ENCODE measurements at regions not wholly inside any gene's neighbourhood (a gene's known extent, or its start where the extent isn't known, plus 50 kb on each side); places are given as distances from the start of the nearest gene placed in this dataset.
"Not testable (repeated sequence)": the region's sequence is repeated elsewhere in the genome, so short reads cannot be mapped to it uniquely, and the experiment has no call there.

- H3K79me2 ChIP-seq (ENCODE audit: control insufficient read depth, insufficient read depth, low read length); H3K4me3 ChIP-seq (ENCODE audit: control extremely low read depth in 1 of 5, extremely low read depth in 1 of 5, insufficient read depth in 1 of 5, low read depth in 2 of 5, low read length in 4 of 5); H3K4me1 ChIP-seq (ENCODE audit: control insufficient read depth in 2 of 2, insufficient read depth in 2 of 2, low read length in 2 of 2); POLR2A ChIA-PET; intact Hi-C loops (cut with micrococcal nuclease); H3K36me3 ChIP-seq (replicated peaks in 1 of 2; ENCODE audit: control extremely low read depth in 1 of 2, control insufficient read depth in 1 of 2, extremely low read depth in 1 of 2, insufficient read depth in 2 of 2, low read length in 1 of 2); H3K9ac ChIP-seq (ENCODE audit: low read length); H3K9me3 Mint-ChIP-seq (ENCODE audit: insufficient read depth); DNase-seq; H3K4me3 Mint-ChIP-seq; CTCF ChIA-PET; H2AFZ ChIP-seq (ENCODE audit: insufficient read depth, low read depth, low read length, poor library complexity, severe bottlenecking); H3K27me3 ChIP-seq (replicated peaks in 1 of 4; ENCODE audit: control extremely low read depth in 1 of 4, control insufficient read depth in 3 of 4, insufficient read depth in 4 of 4, low read length in 3 of 4); H3K27me3 Mint-ChIP-seq; H3K27ac Mint-ChIP-seq; ATAC-seq (ENCODE audit: low read depth); H3K4me2 ChIP-seq (replicated peaks; ENCODE audit: low read depth, low read length, poor library complexity, severe bottlenecking); H4K20me1 ChIP-seq (ENCODE audit: control insufficient read depth, insufficient read depth, low read length, poor library complexity, severe bottlenecking); H3K4me1 Mint-ChIP-seq; H3K9me3 ChIP-seq (ENCODE audit: control extremely low read depth in 1 of 3, control insufficient read depth in 2 of 3, insufficient read depth in 1 of 3, low read length in 2 of 3); H3K27ac ChIP-seq (ENCODE audit: low read length in 2 of 2): not testable (repeated sequence)
- WGBS (ENCODE audit: insufficient coverage), result no CpG with 5 or more reads among the region's 3 CpGs
Measured at GRCh38 chr3:94377863-94378262, 315.0 kb downstream of the NSUN3 start.

GRCh38 chr3:94378322-94378721, 315.5 kb downstream of the NSUN3 start:
- Histone ChIP-seq H3K4me2 (replicated peaks; ENCODE audit: low read depth, low read length, poor library complexity, severe bottlenecking) (no peak overlapping the region), H3K27ac (ENCODE audit: low read length in 2 of 2) (no peak overlapping the region), H3K4me1 (ENCODE audit: control insufficient read depth in 2 of 2, insufficient read depth in 2 of 2, low read length in 2 of 2) (no peaks in the 10 kb centered on the region), H2AFZ (ENCODE audit: insufficient read depth, low read depth, low read length, poor library complexity, severe bottlenecking) (no peak overlapping the region), H3K9me3 (ENCODE audit: control extremely low read depth in 1 of 3, control insufficient read depth in 2 of 3, insufficient read depth in 1 of 3, low read length in 2 of 3) (peaks cover 0 to 6% (median 0%) of the 10 kb centered on the region in 3 donors), H3K79me2 (ENCODE audit: control insufficient read depth, insufficient read depth, low read length) (no peaks in the 10 kb centered on the region), H3K4me3 (ENCODE audit: control extremely low read depth in 1 of 5, extremely low read depth in 1 of 5, insufficient read depth in 1 of 5, low read depth in 2 of 5, low read length in 4 of 5) (no peak overlapping the region), H3K9ac (ENCODE audit: low read length) (no peak overlapping the region), H3K27me3 (replicated peaks in 1 of 4; ENCODE audit: control extremely low read depth in 1 of 4, control insufficient read depth in 3 of 4, insufficient read depth in 4 of 4, low read length in 3 of 4) (no peaks in the 10 kb centered on the region), H3K36me3 (replicated peaks in 1 of 2; ENCODE audit: control extremely low read depth in 1 of 2, control insufficient read depth in 1 of 2, extremely low read depth in 1 of 2, insufficient read depth in 2 of 2, low read length in 1 of 2) (no peaks in the 10 kb centered on the region), H4K20me1 (ENCODE audit: control insufficient read depth, insufficient read depth, low read length, poor library complexity, severe bottlenecking) (no peaks in the 10 kb centered on the region)
- CTCF ChIA-PET, result no interaction called here
- TF ChIP-seq EZH2 (IDR thresholded peaks at IDR 0.05; ENCODE audit: borderline replicate concordance, insufficient read depth, low read depth, low read length, poor library complexity, severe bottlenecking), result no peak
- TF ChIP-seq, protein P1, sequence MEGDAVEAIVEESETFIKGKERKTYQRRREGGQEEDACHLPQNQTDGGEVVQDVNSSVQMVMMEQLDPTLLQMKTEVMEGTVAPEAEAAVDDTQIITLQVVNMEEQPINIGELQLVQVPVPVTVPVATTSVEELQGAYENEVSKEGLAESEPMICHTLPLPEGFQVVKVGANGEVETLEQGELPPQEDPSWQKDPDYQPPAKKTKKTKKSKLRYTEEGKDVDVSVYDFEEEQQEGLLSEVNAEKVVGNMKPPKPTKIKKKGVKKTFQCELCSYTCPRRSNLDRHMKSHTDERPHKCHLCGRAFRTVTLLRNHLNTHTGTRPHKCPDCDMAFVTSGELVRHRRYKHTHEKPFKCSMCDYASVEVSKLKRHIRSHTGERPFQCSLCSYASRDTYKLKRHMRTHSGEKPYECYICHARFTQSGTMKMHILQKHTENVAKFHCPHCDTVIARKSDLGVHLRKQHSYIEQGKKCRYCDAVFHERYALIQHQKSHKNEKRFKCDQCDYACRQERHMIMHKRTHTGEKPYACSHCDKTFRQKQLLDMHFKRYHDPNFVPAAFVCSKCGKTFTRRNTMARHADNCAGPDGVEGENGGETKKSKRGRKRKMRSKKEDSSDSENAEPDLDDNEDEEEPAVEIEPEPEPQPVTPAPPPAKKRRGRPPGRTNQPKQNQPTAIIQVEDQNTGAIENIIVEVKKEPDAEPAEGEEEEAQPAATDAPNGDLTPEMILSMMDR (IDR thresholded peaks at IDR 0.05), result no peak
- no peaks in the 10 kb centered on the region for H3K4me1 Mint-ChIP-seq
- ATAC-seq (ENCODE audit: low read depth) (no peak), DNase-seq (no peak)
- H3K27ac Mint-ChIP-seq, result no peak overlapping the region
- POLR2A ChIA-PET, result no interaction called here
- H3K4me3 Mint-ChIP-seq, result no peak overlapping the region
- no peaks in the 10 kb centered on the region for H3K9me3 Mint-ChIP-seq (ENCODE audit: insufficient read depth)
- no CpG with 5 or more reads among the region's 1 CpG for WGBS (ENCODE audit: insufficient coverage)
- intact Hi-C loops (cut with micrococcal nuclease), result no loop called here
- no peaks in the 10 kb centered on the region for H3K27me3 Mint-ChIP-seq

Measured in B cell (primary cell).